Endothelial cell of umbilical vein (primary cell): ENCODE measurements at regions not wholly inside any gene's neighbourhood (a gene's known extent, or its start where the extent isn't known, plus 50 kb on each side); places are given as distances from the start of the nearest gene placed in this dataset.

Experiments used
- BruUV-seq: library from RNA; stranded (reverse); fragments of 400-500 nt; replicated peaks from 2 replicates; lab custom pipeline; 2021; lab: Mats Ljungman, UMichigan
- CTCF ChIA-PET: fragments of 300-600, 350-600 bp; sonication (Branson Sonifier 250); formaldehyde crosslinking; loops from one replicate; lab custom pipeline; 2021; ENCODE audit warnings: antibody characterized with exemption, inconsistent platforms; lab: Charles Lee
- POLR2A ChIA-PET: fragments of 300-600, 350-600 bp; sonication (Branson Sonifier 250); formaldehyde crosslinking; loops from one replicate; lab custom pipeline; 2021; ENCODE audit warnings: antibody characterized with exemption, inconsistent platforms; lab: Charles Lee
- DNase-seq: peaks from one replicate; pipeline ENCODE4 v3.0.0-alpha.2; 2011; ENCODE audit warnings: low read depth, low spot score
- FAIRE-seq: peaks from 2 replicates; lab custom pipeline; 2011; peaks lifted over from hg19 to GRCh38; lab: Jason Lieb, UNC
- H2AFZ ChIP-seq: 2 replicates; pipeline ENCODE4 v1.6.0; 2012; ENCODE audit warnings: low read depth, low read length, control low read depth, inconsistent platforms
- H3K27ac ChIP-seq: 2 replicates; pipeline ENCODE4 v1.5.1; 2011; ENCODE audit warnings: low read depth, mild to moderate bottlenecking, control low read depth, low read length, moderate library complexity; ENCODE audit not compliant: insufficient read depth
- H3K27me3 ChIP-seq, 2 experiments: 2 replicates each; pipeline versions ENCODE4 v1.6.0 to v1.6.1; 2011; ENCODE audit warnings: low read length in 2 of 2, mixed read lengths in 1 of 2; ENCODE audit not compliant: control insufficient read depth in 2 of 2, insufficient read depth in 2 of 2
- H3K36me3 ChIP-seq, 2 experiments: 2 replicates in 1 of 2; 3 replicates in 1 of 2; pipeline ENCODE4 v1.5.1; 2011; ENCODE audit warnings: low read length in 2 of 2, mild to moderate bottlenecking in 1 of 2, moderate library complexity in 1 of 2; ENCODE audit not compliant: control insufficient read depth in 2 of 2, insufficient read depth in 2 of 2; ENCODE audit errors: extremely low read depth in 1 of 2
- H3K4me1 ChIP-seq: 3 replicates; pipeline ENCODE4 v1.5.1; 2011; ENCODE audit warnings: mild to moderate bottlenecking, low read length; ENCODE audit not compliant: control insufficient read depth, insufficient read depth; ENCODE audit errors: extremely low read depth
- H3K4me2 ChIP-seq: 2 replicates; pipeline ENCODE4 v1.6.1; 2011; ENCODE audit warnings: low read length, control low read depth, mixed read lengths; ENCODE audit not compliant: insufficient read depth
- H3K4me3 ChIP-seq, 3 experiments: fragments of 200-600 bp in 1 of 3; sonication (generic), shearing (Covaris generic) in 1 of 3; replicated peaks in 1 of 3; 2 replicates each; pipeline ENCODE4 v1.5.1; 2011 to 2016; ENCODE audit warnings: control low read depth in 3 of 3, low read length in 3 of 3, mild to moderate bottlenecking in 2 of 3, inconsistent platforms in 1 of 3, low read depth in 1 of 3, moderate library complexity in 1 of 3; ENCODE audit not compliant: insufficient read depth in 1 of 3
- H3K79me2 ChIP-seq: 2 replicates; pipeline ENCODE4 v1.6.0; 2012; ENCODE audit warnings: low read length, inconsistent platforms; ENCODE audit not compliant: control insufficient read depth, insufficient read depth
- H3K9ac ChIP-seq: replicated peaks from 2 replicates; pipeline ENCODE3; 2011; ENCODE audit warnings: low read length, control low read depth; ENCODE audit not compliant: insufficient read depth; ENCODE audit errors: extremely low read depth
- H3K9me1 ChIP-seq: replicated peaks from 3 replicates; pipeline ENCODE4 v1.6.0; 2011; ENCODE audit warnings: mild to moderate bottlenecking, low read length; ENCODE audit not compliant: control insufficient read depth, insufficient read depth; ENCODE audit errors: extremely low read depth
- H3K9me3 ChIP-seq: replicated peaks from 2 replicates; pipeline ENCODE4 v1.5.1; 2012; ENCODE audit warnings: low read length, inconsistent platforms; ENCODE audit not compliant: control insufficient read depth, insufficient read depth
- H4K20me1 ChIP-seq: replicated peaks from 2 replicates; pipeline ENCODE3; 2011; ENCODE audit warnings: mild to moderate bottlenecking, low read length; ENCODE audit not compliant: control insufficient read depth, insufficient read depth; ENCODE audit errors: extremely low read depth
- CTCF ChIP-seq, 2 donors: IDR thresholded peaks; 1 replicate in 1 of 2; 2 replicates in 1 of 2; pipeline ENCODE4 v1.5.1; 2011; ENCODE audit warnings: low read length in 2 of 2, mild to moderate bottlenecking in 2 of 2, moderate library complexity in 2 of 2, control low read depth in 1 of 2, inconsistent platforms in 1 of 2, low read depth in 1 of 2; ENCODE audit not compliant: insufficient read depth in 1 of 2; ENCODE audit errors: extremely low read depth in 1 of 2
- EZH2 ChIP-seq: IDR thresholded peaks from 2 replicates; pipeline ENCODE4 v1.6.1; 2012; ENCODE audit warnings: borderline replicate concordance, low read depth, mild to moderate bottlenecking, moderate library complexity, low read length, inconsistent platforms; ENCODE audit not compliant: severe bottlenecking
- FOS ChIP-seq: IDR thresholded peaks from 2 replicates; pipeline ENCODE4 v1.6.1; 2011; ENCODE audit warnings: mild to moderate bottlenecking, low read length, moderate library complexity, borderline replicate concordance; ENCODE audit not compliant: insufficient read depth
- GATA2 ChIP-seq: IDR thresholded peaks from 2 replicates; pipeline ENCODE4 v1.7.0; 2011; ENCODE audit warnings: low read depth, mild to moderate bottlenecking, moderate library complexity, mixed read lengths, low read length; ENCODE audit not compliant: insufficient read length, insufficient read depth
- JUN ChIP-seq: IDR thresholded peaks from 2 replicates; pipeline ENCODE4 v1.6.1; 2011; ENCODE audit warnings: borderline replicate concordance, low read depth; ENCODE audit not compliant: insufficient read length, insufficient read depth
- MAX ChIP-seq: IDR thresholded peaks from 2 replicates; pipeline ENCODE4 v1.6.1; 2011; ENCODE audit not compliant: insufficient read depth, insufficient read length
- MYC ChIP-seq: IDR thresholded peaks from one replicate; pipeline ENCODE4 v1.6.1; 2011; ENCODE audit warnings: mild to moderate bottlenecking, low read depth, low read length
- POLR2A ChIP-seq: IDR thresholded peaks from 2 replicates; pipeline ENCODE4 v1.6.1; 2012; ENCODE audit warnings: low read depth, mild to moderate bottlenecking, control low read depth, low read length
- POLR2AphosphoS5 ChIP-seq: IDR thresholded peaks from 2 replicates; pipeline ENCODE4 v1.6.1; 2012; ENCODE audit warnings: low read depth, mild to moderate bottlenecking, control low read depth, low read length, moderate library complexity; ENCODE audit not compliant: insufficient read depth
- dilution Hi-C: fragments of 300-500 bp; cut with MboI; formaldehyde crosslinking; loops from one replicate; pipeline ENCODE4 v1.15.0; 2019; ENCODE audit warnings: low sequenced_read_pairs; ENCODE audit not compliant: extremely low pct_ligation_motif_present
- intact Hi-C: fragments of 100-400 bp; cut with micrococcal nuclease; formaldehyde crosslinking; loops from one replicate; pipeline ENCODE4 v1.10.0; 2022

- H2AFZ ChIP-seq, result no peak overlapping the region
- intact Hi-C loops, result no loop called here
These were observed 526.4 kb upstream of the DPPA4 start for GRCh38 chr3:109863701-109864100.

More at GRCh38 chr3:109863701-109864100, 526.4 kb upstream of the DPPA4 start:
- Histone ChIP-seq H3K4me1 (no peaks in the 10 kb centered on the region), H4K20me1 (no peaks in the 10 kb centered on the region), H3K9ac (no peak overlapping the region), H3K36me3 (no peaks in the 10 kb centered on the region), H3K9me3 (no peaks in the 10 kb centered on the region), H3K27ac (no peak overlapping the region), H3K27me3 (no peaks in the 10 kb centered on the region), H3K9me1 (no peaks in the 10 kb centered on the region), H3K4me3 (no peak overlapping the region), H3K4me2 (no peak overlapping the region), H3K79me2 (no peaks in the 10 kb centered on the region)
- dilution Hi-C loops, result no loop called here
- ChIA-PET POLR2A (no interaction called here), CTCF (no interaction called here)
- BruUV-seq, result no TSS peak
- DNase-seq, result no peak
- FAIRE-seq, result no peak
- no peak for TF ChIP-seq MYC
- TF ChIP-seq POLR2AphosphoS5, result no peak
- no peak for TF ChIP-seq FOS
- no peak for TF ChIP-seq MAX
- no peak for TF ChIP-seq CTCF (IDR thresholded peaks at IDR 0.05; ENCODE audit: extremely low read depth in 1 of 2, insufficient read depth in 1 of 2, low read depth in 1 of 2, low read length in 2 of 2)
- TF ChIP-seq JUN, result no peak
- TF ChIP-seq POLR2A, result no peak
- no peak for TF ChIP-seq EZH2
- no peak for TF ChIP-seq GATA2
